ENCODE measurements at regions not wholly inside any gene's neighbourhood (a gene's known extent, or its start where the extent isn't known, plus 50 kb on each side); places are given as distances from the start of the nearest gene placed in this dataset.

- no peak overlapping the region for H3K4me3 ChIP-seq (ENCODE audit: low read depth, low read length)
- no peak for TF ChIP-seq CTCF (IDR thresholded peaks at IDR 0.05; ENCODE audit: borderline replicate concordance, insufficient read depth, low read depth, low read length)
Observed at GRCh38 chr4:66182636-66183035, 512.3 kb upstream of the EPHA5 start.

GRCh38 chr4:66178906-66179305 lies 508.6 kb upstream of the EPHA5 start:
- H3K4me3 ChIP-seq (ENCODE audit: low read depth, low read length), result no peak overlapping the region
- TF ChIP-seq CTCF (IDR thresholded peaks at IDR 0.05; ENCODE audit: borderline replicate concordance, insufficient read depth, low read depth, low read length), result no peak

GRCh38 chr4:66169341-66169740 lies 499.1 kb upstream of the EPHA5 start:
- H3K4me3 ChIP-seq (ENCODE audit: low read depth, low read length), result no peak overlapping the region
- TF ChIP-seq CTCF (IDR thresholded peaks at IDR 0.05; ENCODE audit: borderline replicate concordance, insufficient read depth, low read depth, low read length), result no peak

GRCh38 chr4:66164869-66165268 lies 494.6 kb upstream of the EPHA5 start:
- TF ChIP-seq CTCF (IDR thresholded peaks at IDR 0.05; ENCODE audit: borderline replicate concordance, insufficient read depth, low read depth, low read length), result no peak
- H3K4me3 ChIP-seq (ENCODE audit: low read depth, low read length), result no peak overlapping the region

- TF ChIP-seq CTCF (IDR thresholded peaks at IDR 0.05; ENCODE audit: borderline replicate concordance, insufficient read depth, low read depth, low read length), result no peak
- no peak overlapping the region for H3K4me3 ChIP-seq (ENCODE audit: low read depth, low read length)
Observed at GRCh38 chr4:66160606-66161005, 490.3 kb upstream of the EPHA5 start.

GRCh38 chr4:66157594-66157993 lies 487.3 kb upstream of the EPHA5 start:
- TF ChIP-seq CTCF (IDR thresholded peaks at IDR 0.05; ENCODE audit: borderline replicate concordance, insufficient read depth, low read depth, low read length), result no peak
- H3K4me3 ChIP-seq (ENCODE audit: low read depth, low read length), result no peak overlapping the region

GRCh38 chr4:66130042-66130441 lies 459.8 kb upstream of the EPHA5 start:
- no peak overlapping the region for H3K4me3 ChIP-seq (ENCODE audit: low read depth, low read length)
- TF ChIP-seq CTCF (IDR thresholded peaks at IDR 0.05; ENCODE audit: borderline replicate concordance, insufficient read depth, low read depth, low read length), result no peak
